Medulla oblongata (tissue), 1 donor: ENCODE measurements at regions not wholly inside any gene's neighbourhood (a gene's known extent, or its start where the extent isn't known, plus 50 kb on each side); places are given as distances from the start of the nearest gene placed in this dataset.
"Not testable (repeated sequence)": the region's sequence is repeated elsewhere in the genome, so short reads cannot be mapped to it uniquely, and the experiment has no call there.

Experiments used
- DNase-seq: peaks from one replicate; pipeline ENCODE4 v3.0.0-alpha.2; 2015; ENCODE audit errors: extremely low spot score

- DNase-seq, result not testable (repeated sequence)
Observed at GRCh38 chr1:144140243-144140642, 168.5 kb upstream of the FAM72C start.

GRCh38 chr1:144105006-144105405 lies 133.2 kb upstream of the FAM72C start:
- not testable (repeated sequence) for DNase-seq

DNA sequence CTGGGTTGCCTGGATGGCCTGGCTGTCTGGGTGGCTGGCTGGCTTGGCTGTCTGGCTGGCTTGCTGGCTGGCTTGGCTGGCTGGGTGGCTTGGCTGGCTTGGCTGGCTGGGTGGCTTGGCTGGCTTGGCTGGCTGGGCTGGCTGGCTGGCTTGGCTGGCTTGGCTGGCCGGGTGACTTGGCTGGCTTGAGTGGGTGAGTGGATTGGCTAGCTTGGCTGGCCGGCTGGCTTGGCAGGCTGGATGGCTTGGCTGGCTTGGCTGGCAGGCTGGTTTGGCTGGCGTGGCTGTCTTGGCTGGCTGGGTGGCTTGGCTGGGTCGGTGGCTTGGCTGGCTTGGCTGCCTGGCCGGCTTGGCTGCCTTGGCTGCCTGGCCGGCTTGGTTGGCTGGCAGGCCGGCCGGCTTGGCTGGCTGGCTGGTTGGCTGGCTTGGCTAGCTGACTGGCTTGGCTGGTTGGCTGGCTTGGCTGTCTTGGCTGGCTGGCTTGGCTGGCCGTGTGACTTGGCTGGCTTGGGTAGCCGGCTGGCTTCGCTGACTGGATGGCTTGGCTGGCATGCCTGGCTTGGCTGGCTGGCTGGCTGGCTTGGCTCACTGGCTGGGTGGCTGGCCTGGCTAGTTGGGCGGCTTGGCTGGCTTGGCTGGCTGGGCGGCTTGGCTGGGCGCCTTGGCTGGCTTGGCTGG lies 132.4 kb upstream of the FAM72C start:
- DNase-seq, result peak; percentile 19

GRCh38 chr1:144103156-144103880 lies 131.5 kb upstream of the FAM72C start:
- peak; percentile 3 for DNase-seq

GRCh38 chr1:144102046-144102745 lies 130.4 kb upstream of the FAM72C start:
- not testable (repeated sequence) for DNase-seq

DNA sequence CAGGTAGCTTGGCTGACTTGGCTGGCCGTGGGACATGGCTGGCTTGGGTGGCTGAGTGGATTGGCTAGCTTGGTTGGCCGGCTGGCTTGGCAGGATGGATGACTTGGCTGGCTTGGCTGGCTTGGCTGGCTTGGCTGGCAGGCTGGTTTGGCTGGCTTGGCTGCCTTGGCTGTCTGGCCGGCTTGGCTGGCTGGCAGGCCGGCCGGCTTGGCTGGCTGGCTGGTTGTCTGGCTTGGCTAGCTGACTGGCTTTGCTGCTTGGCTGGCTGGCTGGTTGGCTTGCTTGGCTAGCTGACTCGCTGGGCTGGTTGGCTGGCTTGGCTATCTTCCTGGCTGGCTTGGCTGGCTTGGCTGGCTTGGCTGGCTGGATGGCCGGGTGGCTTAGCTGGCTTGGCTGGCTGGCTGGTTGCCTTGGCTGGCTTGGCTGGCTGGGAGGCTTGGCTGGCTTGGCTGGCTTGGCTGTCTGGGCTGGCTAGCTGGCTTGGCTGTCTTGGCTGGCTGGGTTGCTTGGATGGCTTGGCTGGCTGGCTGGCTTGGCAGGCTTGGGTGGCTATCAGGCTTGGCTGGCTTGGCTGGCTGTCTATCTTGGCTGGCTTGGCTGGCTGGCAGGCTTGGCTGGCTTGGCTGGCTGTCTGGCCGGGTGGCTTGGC lies 129.7 kb upstream of the FAM72C start:
- no peak for DNase-seq

DNA sequence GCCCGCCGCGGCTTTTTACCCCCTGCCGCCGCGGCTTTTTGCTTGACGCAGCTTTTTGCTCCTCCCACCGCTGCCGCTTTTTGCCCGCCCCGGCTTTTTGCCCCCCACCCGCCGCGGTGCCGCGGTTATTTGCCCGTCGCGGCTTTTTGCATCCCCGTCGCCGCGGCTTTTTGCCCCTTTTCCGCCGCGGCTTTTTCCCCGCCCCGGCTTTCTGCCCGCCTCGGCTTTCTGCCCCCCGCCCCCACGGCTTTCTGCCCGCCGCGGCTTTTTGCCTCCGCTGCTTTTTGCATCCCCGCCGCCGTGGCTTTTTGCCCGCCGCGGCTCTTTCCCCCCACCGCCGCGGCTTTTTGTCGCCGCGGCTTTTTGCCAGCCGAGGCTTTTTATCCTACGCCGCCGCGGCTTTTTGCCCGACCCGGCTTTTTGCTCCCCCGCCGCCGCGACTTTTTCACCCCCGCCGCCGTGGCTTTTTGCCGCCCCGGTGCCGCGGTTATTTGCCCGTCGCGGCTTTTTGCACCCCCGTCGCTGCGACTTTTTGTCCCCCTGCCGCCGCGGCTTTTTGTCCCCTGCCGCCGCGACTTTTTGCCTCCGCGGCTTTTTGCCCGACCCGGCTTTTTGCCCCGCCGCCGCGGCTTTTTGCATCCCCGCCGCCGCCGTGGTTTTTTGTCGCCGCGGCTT lies 105.5 kb upstream of the FAM72C start:
- DNase-seq, result peak; percentile 9

- DNase-seq, result peak; percentile 1
Observed at GRCh38 chr1:144076646-144077045, 104.9 kb upstream of the FAM72C start.

- DNase-seq, result not testable (repeated sequence)
Observed at GRCh38 chr1:144070394-144071053, 98.7 kb upstream of the FAM72C start.

GRCh38 chr1:144067042-144067441 lies 95.3 kb upstream of the FAM72C start:
- DNase-seq, result not testable (repeated sequence)

DNA sequence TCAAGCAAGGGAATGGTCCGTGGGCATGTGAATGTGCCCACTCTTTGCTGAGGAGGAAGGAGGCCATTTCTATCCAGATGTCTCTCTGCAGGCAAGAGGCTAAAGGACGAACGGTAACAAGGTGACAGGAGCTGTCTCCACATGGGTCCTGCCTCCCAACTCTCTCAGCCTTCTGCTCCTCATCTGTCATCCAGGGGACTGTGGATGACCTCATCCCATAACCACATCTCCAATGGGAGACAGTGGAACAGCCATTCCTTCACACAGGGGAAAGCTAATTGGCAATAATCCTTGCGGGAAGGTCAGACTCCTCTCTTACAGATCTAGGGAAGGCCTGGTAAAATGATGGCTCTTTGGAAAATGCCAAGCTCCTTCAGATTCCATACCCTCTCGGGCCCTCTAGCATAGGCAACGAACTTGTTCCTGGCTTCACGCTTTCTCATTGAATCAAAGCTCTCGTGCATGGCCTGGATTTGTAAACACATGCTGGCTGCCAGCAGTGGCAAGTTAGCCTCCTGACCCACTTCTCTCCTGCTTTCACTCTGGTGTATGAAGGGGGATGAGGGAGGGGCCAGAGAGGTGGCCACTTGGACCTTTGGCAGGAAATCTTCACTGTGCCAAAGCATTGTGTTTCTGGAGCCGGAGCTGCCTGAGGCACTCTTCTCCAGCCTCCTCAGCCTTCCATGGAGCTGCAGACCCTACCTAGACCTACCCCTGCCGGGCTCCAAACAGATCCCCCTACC lies 94.5 kb upstream of the FAM72C start:
- DNase-seq, result not testable (repeated sequence)

DNA sequence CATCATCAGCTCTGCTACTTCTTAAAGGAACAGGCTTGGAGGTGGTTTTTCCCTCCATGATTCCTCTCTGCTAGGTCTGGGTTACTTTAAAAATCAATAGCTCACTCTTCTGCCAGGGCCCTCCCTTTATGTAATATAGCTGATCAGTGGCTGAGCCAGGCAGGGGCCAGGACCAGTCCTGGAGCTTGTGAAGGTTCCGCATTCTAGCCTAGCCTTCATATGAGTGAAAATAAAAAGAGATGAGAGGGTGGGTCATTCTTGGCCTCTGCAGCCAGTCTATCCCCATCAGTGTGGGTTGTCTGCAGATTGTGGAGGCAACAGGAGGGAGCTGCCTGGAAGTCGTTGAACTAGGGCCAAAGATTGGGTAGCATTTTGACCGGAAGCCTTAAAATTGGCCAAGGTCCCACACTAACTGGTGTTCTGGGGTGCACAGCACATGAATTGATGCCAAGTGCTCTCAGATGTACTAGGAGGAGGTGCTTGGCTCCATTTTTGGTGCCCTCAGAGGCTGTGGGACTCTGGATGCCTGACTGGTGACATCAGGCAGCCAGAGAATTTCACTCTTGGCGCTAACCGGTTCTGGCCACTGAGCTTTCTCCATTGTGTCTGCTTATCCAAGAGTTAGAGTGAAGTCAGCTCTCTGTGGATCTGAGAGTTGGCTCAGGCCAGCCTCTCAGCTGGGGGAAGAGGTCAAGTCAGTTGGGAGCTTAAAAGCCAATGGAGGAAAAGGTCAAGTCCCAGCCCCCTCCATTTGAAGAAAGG lies 93.7 kb upstream of the FAM72C start:
- not testable (repeated sequence) for DNase-seq

- not testable (repeated sequence) for DNase-seq
Observed at GRCh38 chr1:144049365-144049764, 77.6 kb upstream of the FAM72C start.

DNA sequence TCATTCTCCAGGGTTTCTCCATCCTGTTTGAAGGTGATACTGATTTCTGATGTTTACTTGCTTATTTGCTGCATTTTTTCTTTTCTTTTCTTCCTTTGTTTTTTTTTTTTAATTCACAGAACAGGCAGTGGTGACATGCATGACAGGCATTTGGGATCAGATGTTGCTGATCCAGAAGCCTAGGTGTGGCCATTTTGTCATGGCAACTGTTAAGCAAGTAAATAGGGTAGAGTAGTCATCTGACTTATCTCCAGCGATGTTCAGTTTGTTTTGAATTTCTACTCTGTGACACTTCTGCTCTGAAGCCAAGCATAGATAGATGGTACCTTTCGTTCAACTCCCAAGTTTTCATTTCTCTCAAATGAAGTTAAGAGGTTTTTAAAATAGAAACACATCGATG lies 74.9 kb upstream of the FAM72C start:
- not testable (repeated sequence) for DNase-seq

- peak; percentile 38 for DNase-seq
Observed at GRCh38 chr1:144045751-144046546, 74.2 kb upstream of the FAM72C start.

DNA sequence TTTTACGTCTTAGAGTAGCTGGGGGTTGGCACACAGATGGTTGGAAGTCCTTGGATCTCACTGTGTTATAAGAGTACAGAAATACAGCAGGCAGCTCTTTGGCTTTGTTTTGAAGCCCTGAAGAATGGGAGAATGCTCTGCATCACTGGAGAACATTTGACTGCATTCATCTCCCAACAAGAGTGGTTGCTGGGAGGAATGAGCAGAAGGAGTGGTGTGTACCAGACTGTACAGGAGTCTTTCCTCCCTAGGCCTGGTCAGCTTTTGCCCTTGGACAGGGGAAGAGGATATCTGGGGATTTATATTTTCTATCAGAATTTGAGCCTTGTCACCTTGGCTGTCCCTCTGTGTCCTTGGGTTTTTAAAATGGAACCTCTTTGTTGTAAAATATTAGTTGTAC lies 70.5 kb upstream of the FAM72C start:
- DNase-seq, result not testable (repeated sequence)

- not testable (repeated sequence) for DNase-seq
Observed at GRCh38 chr1:144040293-144040692, 68.5 kb upstream of the FAM72C start.

GRCh38 chr1:144034045-144034444 lies 62.3 kb upstream of the FAM72C start:
- not testable (repeated sequence) for DNase-seq

DNA sequence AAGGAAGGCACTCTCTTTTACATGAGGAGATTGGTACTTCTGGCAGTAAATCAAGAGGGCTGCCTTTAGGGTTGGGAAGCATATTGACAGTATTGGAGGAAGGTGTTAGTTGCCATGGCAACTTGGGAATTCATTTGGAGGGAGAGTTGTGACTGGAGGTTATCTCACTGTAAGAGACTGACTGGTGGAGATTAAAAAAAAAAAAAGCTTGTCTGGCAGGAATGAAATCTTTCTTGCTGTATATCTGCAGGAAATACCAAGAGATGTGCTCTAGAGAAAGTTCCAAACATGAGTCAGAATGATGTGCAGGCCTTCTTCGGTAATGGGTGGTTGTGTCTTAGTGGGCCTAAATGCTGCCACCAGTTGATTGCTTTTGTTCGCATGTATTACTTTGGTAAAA lies 59.8 kb upstream of the FAM72C start:
- not testable (repeated sequence) for DNase-seq
